ENCODE measurements at regions not wholly inside any gene's neighbourhood (a gene's known extent, or its start where the extent isn't known, plus 50 kb on each side); places are given as distances from the start of the nearest gene placed in this dataset.

DNA sequence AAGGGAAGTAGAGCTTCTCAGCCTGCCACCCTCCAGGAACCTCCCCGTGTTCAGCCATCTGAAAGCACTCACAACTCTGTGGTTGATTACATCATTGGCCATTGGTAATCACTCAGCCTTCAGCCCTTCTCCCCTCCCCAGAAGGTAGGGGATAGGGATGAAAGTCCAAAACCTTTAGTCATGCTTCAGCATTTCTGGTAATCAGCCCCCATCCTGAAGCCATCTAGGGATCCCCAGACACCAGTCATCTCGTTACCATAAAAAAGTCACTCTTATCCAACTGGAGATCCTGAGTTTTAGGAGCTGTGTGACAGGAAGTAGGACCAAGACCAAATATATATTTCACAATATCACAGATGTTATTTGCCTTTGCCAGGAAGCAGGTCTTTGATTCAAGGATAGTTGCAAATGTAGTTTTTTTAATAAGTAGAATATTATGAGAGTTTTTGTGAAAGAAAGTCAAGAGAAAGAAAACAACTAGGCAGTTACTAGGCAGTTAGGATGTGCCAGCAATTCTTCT is 364.6 kb upstream of the NOCT start:
- no peak overlapping the region for H3K4me3 ChIP-seq (ENCODE audit: low read depth, low read length)
- TF ChIP-seq, protein P1, sequence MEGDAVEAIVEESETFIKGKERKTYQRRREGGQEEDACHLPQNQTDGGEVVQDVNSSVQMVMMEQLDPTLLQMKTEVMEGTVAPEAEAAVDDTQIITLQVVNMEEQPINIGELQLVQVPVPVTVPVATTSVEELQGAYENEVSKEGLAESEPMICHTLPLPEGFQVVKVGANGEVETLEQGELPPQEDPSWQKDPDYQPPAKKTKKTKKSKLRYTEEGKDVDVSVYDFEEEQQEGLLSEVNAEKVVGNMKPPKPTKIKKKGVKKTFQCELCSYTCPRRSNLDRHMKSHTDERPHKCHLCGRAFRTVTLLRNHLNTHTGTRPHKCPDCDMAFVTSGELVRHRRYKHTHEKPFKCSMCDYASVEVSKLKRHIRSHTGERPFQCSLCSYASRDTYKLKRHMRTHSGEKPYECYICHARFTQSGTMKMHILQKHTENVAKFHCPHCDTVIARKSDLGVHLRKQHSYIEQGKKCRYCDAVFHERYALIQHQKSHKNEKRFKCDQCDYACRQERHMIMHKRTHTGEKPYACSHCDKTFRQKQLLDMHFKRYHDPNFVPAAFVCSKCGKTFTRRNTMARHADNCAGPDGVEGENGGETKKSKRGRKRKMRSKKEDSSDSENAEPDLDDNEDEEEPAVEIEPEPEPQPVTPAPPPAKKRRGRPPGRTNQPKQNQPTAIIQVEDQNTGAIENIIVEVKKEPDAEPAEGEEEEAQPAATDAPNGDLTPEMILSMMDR (IDR thresholded peaks at IDR 0.05; ENCODE audit: low read depth, low read length), result no peak

DNA sequence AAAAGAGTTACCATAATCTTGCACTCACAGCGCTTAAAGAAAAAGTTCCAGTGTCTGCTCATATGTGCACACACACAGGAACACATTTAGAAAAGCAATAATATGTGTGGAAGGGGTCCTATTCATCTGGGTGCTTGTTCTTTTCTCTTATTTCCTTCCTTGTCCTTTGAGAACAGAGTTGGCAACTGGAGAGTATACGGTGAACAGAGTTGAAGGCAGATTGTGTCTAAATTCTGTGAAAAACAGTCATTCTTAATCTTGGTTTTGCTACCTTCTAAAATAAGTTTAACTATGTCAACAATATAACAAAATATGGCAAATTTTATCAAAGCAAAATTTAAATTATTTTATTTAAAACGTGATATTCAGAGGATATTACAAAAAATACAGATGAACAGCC is 365.1 kb upstream of the NOCT start:
- TF ChIP-seq, protein P1 (IDR thresholded peaks at IDR 0.05; ENCODE audit: low read depth, low read length), result no peak
- H3K4me3 ChIP-seq (ENCODE audit: low read depth, low read length), result no peak overlapping the region

DNA sequence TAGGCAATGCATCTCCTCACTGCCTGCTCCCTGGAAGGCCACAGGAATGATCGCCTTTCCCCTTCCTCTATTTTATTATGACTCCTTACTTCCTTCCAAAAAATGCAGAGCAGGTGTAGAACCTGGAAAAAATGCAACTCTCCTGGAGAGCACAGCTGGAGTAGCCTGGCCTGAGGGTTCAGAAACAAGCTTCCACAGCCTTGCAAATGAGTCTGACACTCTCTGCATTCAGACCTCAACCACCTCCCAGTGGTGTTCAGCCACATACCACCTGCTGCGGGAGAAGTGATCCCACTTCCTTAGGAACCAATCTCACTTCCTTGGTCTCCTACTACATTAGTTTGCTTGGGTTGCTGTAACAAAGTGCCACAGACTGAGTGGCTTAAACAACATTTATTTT is 368.1 kb upstream of the NOCT start:
- H3K4me3 ChIP-seq (ENCODE audit: low read depth, low read length), result no peak overlapping the region
- TF ChIP-seq, protein P1 (IDR thresholded peaks at IDR 0.05; ENCODE audit: low read depth, low read length), result no peak

DNA sequence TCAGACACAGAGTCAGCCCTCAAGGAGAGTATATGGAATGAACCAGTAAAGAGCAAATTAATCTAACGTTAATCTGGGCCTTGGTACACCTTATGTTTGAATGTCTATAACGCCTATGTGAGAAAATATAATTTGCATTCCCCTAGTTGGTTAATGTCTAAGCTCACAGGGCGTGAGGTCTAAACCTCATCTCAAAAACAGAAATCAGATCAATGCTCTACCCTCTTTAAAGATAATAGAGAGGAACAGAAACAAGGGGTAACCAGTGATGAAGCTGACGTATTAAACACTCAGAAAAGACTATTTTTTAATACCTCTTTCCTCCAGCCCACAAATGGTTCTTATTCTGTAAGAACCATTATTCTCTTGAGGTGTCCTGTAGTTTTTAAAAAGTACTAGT is 369.2 kb upstream of the NOCT start:
- H3K4me3 ChIP-seq (ENCODE audit: low read depth, low read length), result no peak overlapping the region
- TF ChIP-seq, protein P1 (IDR thresholded peaks at IDR 0.05; ENCODE audit: low read depth, low read length), result no peak

DNA sequence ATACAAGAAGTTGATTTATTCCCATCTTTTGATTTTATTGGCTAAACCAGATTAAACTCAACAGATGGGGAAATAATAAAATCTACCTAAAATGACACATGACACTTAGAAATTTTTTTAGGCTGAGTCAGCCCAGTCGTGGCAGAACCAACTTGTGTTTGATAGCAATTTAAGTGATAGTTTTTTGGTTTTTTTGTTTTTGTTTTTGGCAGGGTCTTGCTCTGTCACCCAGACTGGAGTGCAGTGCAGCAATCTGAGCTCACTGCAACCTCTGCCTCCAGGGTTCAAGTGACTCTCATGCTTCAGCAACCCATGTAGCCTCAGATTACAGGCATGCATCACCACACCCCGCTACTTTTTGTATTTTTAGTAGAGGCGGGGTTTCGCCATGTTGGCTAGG is 370.3 kb upstream of the NOCT start:
- no peak overlapping the region for H3K4me3 ChIP-seq (ENCODE audit: low read depth, low read length)
- TF ChIP-seq, protein P1 (IDR thresholded peaks at IDR 0.05; ENCODE audit: low read depth, low read length), result no peak

DNA sequence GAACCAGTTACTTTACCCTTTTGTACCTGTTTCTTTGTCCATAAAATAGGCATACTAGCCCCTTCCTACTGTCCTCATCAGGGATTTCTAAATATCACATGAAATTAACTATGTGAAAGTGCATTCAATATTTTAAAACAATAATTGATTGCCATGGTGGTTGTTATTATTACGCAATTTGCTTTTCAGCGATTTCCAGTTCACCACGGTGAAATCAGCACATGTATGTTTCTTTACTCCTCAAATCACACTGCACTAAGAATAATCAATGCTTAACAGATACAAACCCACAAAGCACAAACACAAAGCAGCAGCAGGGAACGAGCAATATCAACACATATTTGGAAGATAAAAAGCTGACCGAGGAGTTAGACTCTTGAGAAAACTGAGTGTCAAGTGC is 371.3 kb upstream of the NOCT start:
- TF ChIP-seq, protein P1 (IDR thresholded peaks at IDR 0.05; ENCODE audit: low read depth, low read length), result no peak
- H3K4me3 ChIP-seq (ENCODE audit: low read depth, low read length), result no peak overlapping the region

DNA sequence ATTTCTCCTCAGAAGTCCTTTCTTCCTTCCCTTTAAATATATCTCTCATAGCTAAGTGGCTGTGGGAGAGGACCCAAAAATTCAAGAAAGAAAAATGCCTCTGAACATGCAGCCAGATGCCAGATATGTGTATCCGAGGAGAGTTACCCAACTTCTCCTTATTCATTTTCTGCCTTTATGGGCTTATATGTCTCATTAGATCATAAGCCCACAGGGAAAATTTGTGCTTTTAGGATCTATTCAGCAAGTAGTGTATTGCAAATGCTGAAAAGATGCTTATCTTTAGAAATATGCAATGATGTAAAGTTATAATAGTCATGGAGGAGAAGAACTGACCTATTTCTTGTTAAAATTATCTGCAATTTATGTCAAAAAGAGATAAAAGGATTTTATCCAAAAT is 371.8 kb upstream of the NOCT start:
- no peak overlapping the region for H3K4me3 ChIP-seq (ENCODE audit: low read depth, low read length)
- TF ChIP-seq, protein P1 (IDR thresholded peaks at IDR 0.05; ENCODE audit: low read depth, low read length), result no peak
